ACC112 (cell line): ENCODE measurements at regions not wholly inside any gene's neighbourhood (a gene's known extent, or its start where the extent isn't known, plus 50 kb on each side); places are given as distances from the start of the nearest gene placed in this dataset.

ENCODE experiments used
- H2AFZ ChIP-seq: fragments of 200-600 bp; sonication (generic); one replicate; pipeline ENCODE4 v1.6.0; 2017; ENCODE audit warnings: antibody characterized with exemption, low read length; ENCODE audit not compliant: unreplicated experiment
- H3K27ac ChIP-seq: fragments of 200-600 bp; sonication (generic); 2 replicates; pipeline ENCODE4 v1.5.1; 2014; ENCODE audit warnings: low read depth, mild to moderate bottlenecking, antibody characterized with exemption, low read length, moderate library complexity
- H3K27me3 ChIP-seq: fragments of 200-600 bp; sonication (generic); 2 replicates; pipeline ENCODE4 v1.6.1; 2014; ENCODE audit warnings: mild to moderate bottlenecking, antibody characterized with exemption, low read length, moderate library complexity, mixed read lengths; ENCODE audit not compliant: insufficient read depth
- H3K36me3 ChIP-seq: fragments of 200-600 bp; sonication (generic); 2 replicates; pipeline ENCODE4 v1.6.1; 2016; ENCODE audit warnings: mild to moderate bottlenecking, antibody characterized with exemption, low read length, moderate library complexity, mixed read lengths; ENCODE audit not compliant: insufficient read depth
- H3K4me1 ChIP-seq: fragments of 200-600 bp; sonication (generic); one replicate; pipeline ENCODE4 v1.6.1; 2016; ENCODE audit warnings: low read length, mixed read lengths; ENCODE audit not compliant: insufficient read depth, unreplicated experiment, control insufficient read depth
- H3K4me3 ChIP-seq: fragments of 200-600 bp; sonication (generic); 2 replicates; pipeline ENCODE4 v1.5.1; 2014; ENCODE audit warnings: mild to moderate bottlenecking, low read depth, low read length
- H3K79me2 ChIP-seq: fragments of 200-600 bp; sonication (generic); one replicate; pipeline ENCODE4 v1.6.0; 2016; ENCODE audit warnings: low read length; ENCODE audit not compliant: control insufficient read depth, unreplicated experiment, insufficient read depth

DNA sequence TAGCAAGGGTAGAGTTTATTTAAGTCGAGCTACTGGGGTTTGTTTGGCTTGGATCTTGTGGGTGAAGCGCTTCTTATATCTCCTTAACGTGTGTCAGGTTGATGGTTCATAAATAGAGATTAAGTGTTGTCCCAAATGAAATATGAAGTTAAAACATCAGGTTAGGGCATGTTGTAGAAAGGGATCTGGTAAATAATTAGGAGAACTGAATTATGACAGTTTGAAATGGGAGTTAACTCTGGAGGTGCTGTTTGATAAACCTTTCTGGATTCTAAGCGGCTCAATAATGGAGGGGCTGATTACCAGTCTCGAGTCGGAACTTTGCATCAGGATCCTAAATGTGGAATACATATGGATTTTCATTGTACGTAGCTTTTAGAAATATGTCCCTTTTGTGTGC is 717.0 kb upstream of the WWC1 start:
- Histone ChIP-seq H3K36me3 (no peaks in the 10 kb centered on the region), H3K27ac (no peak overlapping the region), H3K79me2 (no peaks in the 10 kb centered on the region), H3K4me1 (peaks cover 6% of the 10 kb centered on the region), H2AFZ (no peak overlapping the region), H3K27me3 (peaks cover 89% of the 10 kb centered on the region), H3K4me3 (no peak overlapping the region)

DNA sequence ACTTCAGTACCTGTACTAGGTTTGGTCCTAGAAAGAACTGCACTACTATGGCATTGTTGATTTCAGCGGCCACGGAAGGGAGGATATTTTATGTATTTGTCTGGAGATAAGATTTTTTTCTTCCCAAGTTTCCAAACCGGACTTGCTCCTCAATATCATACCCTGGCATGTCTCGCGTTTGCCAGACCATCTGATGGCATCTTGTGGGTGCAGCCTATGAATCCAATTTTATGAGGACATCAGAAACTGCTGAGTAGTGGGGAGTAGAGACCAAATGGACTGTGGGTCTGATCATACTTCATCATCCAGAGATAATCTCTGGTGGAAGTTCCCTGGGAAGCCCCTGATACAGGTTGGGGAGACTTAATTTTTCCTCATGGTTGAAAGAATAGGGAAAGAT is 716.1 kb upstream of the WWC1 start:
- no peaks in the 10 kb centered on the region for H3K79me2 ChIP-seq
- no peak overlapping the region for H3K4me3 ChIP-seq
- peaks cover 6% of the 10 kb centered on the region for H3K4me1 ChIP-seq
- H3K27ac ChIP-seq: no peak overlapping the region
- H3K27me3 ChIP-seq: peaks cover 81% of the 10 kb centered on the region
- H2AFZ ChIP-seq: no peak overlapping the region
- H3K36me3 ChIP-seq: no peaks in the 10 kb centered on the region

DNA sequence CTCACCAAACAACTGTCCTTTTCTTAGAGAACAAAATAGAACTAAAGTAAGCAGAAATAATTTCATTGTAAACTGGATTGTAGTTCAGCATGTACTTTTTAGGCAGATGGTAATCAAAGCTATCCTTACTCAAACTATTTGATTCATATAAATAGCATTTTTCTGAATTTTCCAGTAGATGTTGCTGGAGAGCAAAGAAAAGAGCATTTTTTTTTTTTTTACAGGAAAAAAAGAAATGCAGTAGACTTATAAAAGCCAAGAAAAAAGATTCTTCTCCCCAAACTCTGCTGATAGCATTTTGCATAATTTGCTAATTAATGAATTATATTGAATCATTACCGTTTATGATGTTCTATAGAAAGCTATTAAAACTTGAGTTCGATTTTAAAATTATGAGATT is 715.3 kb upstream of the WWC1 start:
- H2AFZ ChIP-seq: no peak overlapping the region
- no peak overlapping the region for H3K27ac ChIP-seq
- peaks cover 73% of the 10 kb centered on the region for H3K27me3 ChIP-seq
- no peaks in the 10 kb centered on the region for H3K36me3 ChIP-seq
- peaks cover 6% of the 10 kb centered on the region for H3K4me1 ChIP-seq
- no peaks in the 10 kb centered on the region for H3K79me2 ChIP-seq
- no peak overlapping the region for H3K4me3 ChIP-seq

DNA sequence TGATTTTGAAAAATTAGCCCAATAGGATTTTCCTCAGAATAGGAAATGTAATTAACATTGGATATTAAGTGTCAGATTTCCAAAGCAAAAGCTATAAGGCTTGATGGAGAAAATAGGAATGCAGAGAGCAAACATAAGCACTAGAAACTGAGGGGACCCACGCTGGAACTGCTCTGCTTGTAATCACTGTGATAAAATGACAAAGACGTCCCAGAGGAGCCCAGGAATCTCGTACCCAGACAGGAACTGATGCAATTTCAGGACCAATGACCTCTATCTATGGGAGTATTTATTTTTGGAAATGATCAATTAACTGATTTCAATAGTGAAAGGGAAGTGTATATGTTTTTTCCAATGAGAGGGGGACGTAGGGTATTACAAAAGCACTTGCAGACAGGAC is 714.5 kb upstream of the WWC1 start:
- H3K36me3 ChIP-seq: no peaks in the 10 kb centered on the region
- H3K4me3 ChIP-seq: no peak overlapping the region
- no peak overlapping the region for H3K27ac ChIP-seq
- H3K79me2 ChIP-seq: no peaks in the 10 kb centered on the region
- peaks cover 6% of the 10 kb centered on the region for H3K4me1 ChIP-seq
- peaks cover 66% of the 10 kb centered on the region for H3K27me3 ChIP-seq
- no peak overlapping the region for H2AFZ ChIP-seq

DNA sequence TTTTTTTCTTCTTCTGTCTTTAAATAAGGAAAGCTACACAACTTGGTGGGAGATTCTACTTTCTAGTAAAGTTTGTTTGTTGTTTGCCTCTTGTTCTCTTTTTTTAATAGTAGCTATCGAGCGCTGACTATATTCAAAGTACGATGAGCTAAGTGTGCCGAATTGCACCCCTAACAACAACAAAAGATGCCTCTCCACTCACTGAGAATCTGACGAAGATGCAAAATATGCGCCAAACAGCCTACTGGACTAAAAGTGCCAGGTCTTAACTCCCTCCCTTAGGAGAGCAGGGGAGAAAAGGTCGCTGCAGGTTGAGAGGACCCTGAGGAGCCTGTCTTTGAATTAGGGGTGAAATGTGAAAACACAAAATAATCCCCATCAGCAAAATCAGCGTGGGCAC is 713.8 kb upstream of the WWC1 start:
- no peaks in the 10 kb centered on the region for H3K79me2 ChIP-seq
- H3K27ac ChIP-seq: no peak overlapping the region
- H3K27me3 ChIP-seq: peaks cover 59% of the 10 kb centered on the region
- H3K4me1 ChIP-seq: peaks cover 6% of the 10 kb centered on the region
- no peak overlapping the region for H3K4me3 ChIP-seq
- H3K36me3 ChIP-seq: no peaks in the 10 kb centered on the region
- H2AFZ ChIP-seq: no peak overlapping the region

DNA sequence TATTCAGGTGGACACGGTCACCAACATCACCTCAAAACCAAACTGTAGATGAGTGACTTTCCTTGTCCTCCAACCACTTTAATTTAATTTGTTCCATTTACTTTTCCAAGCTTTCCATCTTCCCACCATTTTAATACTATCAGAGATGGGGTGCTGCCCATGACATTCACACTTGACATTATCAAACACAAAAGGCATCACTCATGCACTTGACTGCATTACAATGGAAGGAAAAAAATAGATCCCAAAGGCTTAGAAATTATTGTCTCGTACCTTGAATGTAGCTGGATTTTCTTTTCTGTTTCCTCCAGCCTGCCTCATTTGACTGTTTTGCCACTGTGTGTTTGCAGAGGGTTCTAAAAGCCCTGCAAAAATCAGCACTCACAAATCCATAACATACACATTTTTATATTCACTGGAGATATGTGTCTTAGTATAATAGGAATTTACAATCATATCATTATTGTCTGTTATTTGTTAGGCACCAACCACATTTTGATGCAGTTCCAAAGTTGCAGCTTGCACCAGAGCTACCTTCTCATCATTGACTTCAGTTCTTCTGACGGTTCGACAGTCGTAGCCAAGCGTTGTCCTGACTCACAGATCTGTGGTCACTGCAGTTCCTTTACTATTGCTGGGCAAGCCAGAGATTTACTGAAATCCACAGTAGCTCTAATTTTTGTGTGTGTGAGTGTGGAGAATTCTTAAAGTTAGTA is 712.3 kb upstream of the WWC1 start:
- no peak overlapping the region for H2AFZ ChIP-seq
- peaks cover 44% of the 10 kb centered on the region for H3K27me3 ChIP-seq
- H3K36me3 ChIP-seq: no peaks in the 10 kb centered on the region
- no peak overlapping the region for H3K4me3 ChIP-seq
- H3K79me2 ChIP-seq: no peaks in the 10 kb centered on the region
- no peak overlapping the region for H3K27ac ChIP-seq
- H3K4me1 ChIP-seq: peaks cover 2% of the 10 kb centered on the region

DNA sequence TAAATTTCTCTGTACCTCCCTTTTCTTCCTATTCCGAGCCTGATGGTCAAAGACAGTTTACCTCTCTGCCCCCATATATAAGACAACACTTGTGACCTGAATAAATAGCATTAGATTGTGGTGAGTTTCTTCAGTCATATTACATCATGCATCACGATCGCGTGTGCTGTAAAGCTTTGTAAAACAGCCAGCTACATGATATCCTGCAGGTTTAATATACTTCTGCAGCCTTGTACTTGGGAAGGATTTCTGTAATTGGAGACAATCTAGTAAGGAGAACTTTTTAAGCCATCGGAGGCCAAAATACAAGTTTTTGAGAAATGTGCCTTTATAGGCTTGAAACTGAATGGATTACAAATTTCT is 711.8 kb upstream of the WWC1 start:
- no peak overlapping the region for H3K27ac ChIP-seq
- H3K36me3 ChIP-seq: no peaks in the 10 kb centered on the region
- H2AFZ ChIP-seq: no peak overlapping the region
- no peak overlapping the region for H3K4me3 ChIP-seq
- H3K27me3 ChIP-seq: peaks cover 38% of the 10 kb centered on the region
- H3K4me1 ChIP-seq: no peaks in the 10 kb centered on the region
- no peaks in the 10 kb centered on the region for H3K79me2 ChIP-seq

DNA sequence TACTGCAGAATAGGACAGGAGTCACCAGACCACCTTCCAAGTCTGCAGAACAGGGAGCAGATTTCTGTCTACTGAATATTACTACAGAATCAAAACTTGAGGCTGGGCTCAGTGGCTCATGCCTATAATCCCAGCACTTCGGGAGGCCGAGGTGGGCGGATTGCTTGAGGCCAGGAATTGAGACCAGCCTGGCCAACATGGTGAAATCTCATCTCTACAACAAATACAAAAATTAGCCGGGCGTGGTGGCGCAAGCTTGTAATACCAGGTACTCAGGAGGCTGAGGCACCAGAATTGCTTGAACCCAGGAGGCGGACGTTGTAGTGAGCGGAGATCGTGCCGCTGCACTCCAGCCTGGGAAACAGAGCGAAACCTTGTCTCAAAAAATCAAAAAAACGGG is 710.8 kb upstream of the WWC1 start:
- peaks cover 29% of the 10 kb centered on the region for H3K27me3 ChIP-seq
- H3K36me3 ChIP-seq: no peaks in the 10 kb centered on the region
- no peaks in the 10 kb centered on the region for H3K4me1 ChIP-seq
- no peak overlapping the region for H3K27ac ChIP-seq
- no peaks in the 10 kb centered on the region for H3K79me2 ChIP-seq
- no peak overlapping the region for H3K4me3 ChIP-seq
- no peak overlapping the region for H2AFZ ChIP-seq

DNA sequence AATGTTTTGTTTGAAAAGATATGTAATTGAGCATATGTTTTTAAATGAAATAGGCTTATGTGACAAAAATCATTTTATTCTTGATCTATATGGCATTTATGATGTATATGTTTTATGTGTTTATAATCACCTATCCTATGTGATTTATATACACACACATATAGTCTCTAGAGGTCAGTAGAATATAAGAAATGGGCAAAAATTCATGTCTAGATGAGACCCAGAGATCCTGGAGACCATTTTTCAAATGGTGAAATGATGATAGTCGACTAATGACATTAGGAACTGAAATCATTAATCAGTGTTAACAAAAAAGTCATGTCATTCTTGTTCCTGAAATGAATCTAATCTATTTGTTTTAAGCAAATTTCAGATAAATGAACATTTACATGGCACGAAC is 709.2 kb upstream of the WWC1 start:
- no peak overlapping the region for H3K4me3 ChIP-seq
- H2AFZ ChIP-seq: no peak overlapping the region
- no peaks in the 10 kb centered on the region for H3K36me3 ChIP-seq
- no peaks in the 10 kb centered on the region for H3K4me1 ChIP-seq
- H3K27me3 ChIP-seq: peaks cover 13% of the 10 kb centered on the region
- no peak overlapping the region for H3K27ac ChIP-seq
- H3K79me2 ChIP-seq: no peaks in the 10 kb centered on the region

DNA sequence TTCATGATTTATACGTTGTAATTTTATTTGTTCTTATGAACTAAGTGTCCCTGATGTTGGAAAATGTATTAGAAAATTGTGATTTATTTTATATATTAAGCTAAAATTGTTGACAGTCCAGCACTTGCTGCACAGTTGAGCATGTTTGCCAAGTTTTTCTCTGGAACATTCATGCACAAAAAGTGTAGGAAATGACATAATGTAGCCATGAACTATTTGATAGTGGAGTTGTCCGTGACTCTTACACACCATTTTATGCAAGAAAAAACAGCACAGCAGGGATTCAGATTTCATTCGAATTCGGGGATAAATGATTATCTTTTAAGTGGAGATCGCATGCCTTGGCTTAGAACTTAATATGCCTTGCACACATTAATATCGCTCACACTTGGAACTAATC is 708.6 kb upstream of the WWC1 start:
- no peak overlapping the region for H3K4me3 ChIP-seq
- H3K79me2 ChIP-seq: no peaks in the 10 kb centered on the region
- H3K27ac ChIP-seq: no peak overlapping the region
- peaks cover 8% of the 10 kb centered on the region for H3K27me3 ChIP-seq
- no peak overlapping the region for H2AFZ ChIP-seq
- H3K36me3 ChIP-seq: no peaks in the 10 kb centered on the region
- H3K4me1 ChIP-seq: no peaks in the 10 kb centered on the region

DNA sequence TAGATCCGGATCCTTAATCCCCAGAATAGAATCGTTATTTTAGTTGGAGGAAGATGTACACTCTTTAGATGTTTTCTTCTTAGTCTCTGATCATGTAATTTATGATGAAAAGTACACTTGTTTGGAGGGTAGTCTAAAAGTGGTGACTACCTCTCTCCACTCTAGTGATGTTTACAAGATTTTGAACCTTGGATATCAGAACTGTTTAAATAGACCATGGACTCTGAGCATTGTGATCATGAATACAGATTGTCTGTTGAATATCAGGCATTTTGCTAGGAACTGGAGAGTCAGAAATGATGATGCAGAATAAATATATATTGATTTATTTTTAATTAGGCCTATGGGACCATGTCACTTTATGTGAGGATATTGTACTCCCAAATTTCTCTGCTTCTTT is 706.3 kb upstream of the WWC1 start:
- Histone ChIP-seq H3K27me3 (no peaks in the 10 kb centered on the region; the same call in 1 of the 2 replicates), H3K79me2 (no peaks in the 10 kb centered on the region), H3K27ac (no peak overlapping the region), H3K4me3 (no peak overlapping the region), H2AFZ (no peak overlapping the region), H3K4me1 (no peaks in the 10 kb centered on the region), H3K36me3 (no peaks in the 10 kb centered on the region)
